ENCODE measurements at regions not wholly inside any gene's neighbourhood (a gene's known extent, or its start where the extent isn't known, plus 50 kb on each side); places are given as distances from the start of the nearest gene placed in this dataset.
A peak's percentile ranks its signal among the peaks of the same experiment; 100 is the strongest.

DNA sequence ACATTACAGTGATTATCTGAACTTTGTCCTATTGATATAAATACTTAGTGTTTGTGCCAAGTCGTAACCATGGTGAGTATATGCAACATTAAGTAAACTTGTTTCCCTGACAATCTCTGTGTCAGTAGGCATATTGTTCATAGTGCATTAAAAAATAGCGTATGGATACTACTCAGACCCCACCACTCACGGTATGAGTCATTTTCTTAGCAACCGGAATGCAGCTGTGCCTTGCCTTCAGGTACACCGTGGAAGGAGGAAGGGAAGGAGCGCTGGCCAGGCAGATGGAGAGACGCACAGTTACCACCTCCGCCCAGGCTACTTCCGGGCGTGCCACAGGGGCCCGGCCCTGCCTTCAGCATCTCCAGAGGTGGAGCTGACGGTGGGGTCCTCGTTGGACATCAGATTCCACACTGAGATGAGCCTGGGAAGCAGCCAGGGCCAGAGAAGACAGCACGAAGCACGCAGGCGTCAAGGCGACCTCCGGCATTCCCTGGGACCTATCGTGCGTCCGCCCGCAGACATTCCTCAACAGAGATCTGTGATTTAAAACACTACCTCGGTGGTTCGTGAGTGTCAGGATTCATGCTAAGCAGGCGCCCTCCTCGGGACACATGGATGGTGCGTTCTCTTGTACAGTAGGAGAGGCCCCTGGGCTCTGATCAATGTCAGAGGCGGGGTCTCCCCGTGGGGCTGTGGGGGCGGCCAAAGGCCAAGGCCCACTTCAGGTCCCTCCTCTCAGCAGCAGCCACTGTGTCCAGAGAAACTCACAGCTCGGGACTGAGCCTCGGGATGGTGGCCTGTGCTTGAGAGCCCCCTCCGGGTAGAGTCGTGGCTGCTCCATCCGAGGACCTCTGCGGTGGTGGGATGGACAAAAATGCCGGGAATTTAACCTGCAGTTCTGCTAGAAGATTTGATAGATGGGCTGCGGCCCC lies 82.2 kb upstream of the HDAC4 start:
- TF ChIP-seq CTCF (IDR thresholded peaks at IDR 0.05) = no peak
- Histone ChIP-seq H3K36me3 (replicated peaks in 1 of 2; ENCODE audit: control insufficient read depth in 1 of 2, insufficient read depth in 2 of 2, low read length in 2 of 2) (no peaks in the 10 kb centered on the region), H3K4me3 (replicated peaks in 1 of 3; ENCODE audit: low read depth in 2 of 3, low read length in 3 of 3) (no peak overlapping the region), H3K79me2 (ENCODE audit: insufficient read depth, low read length) (no peaks in the 10 kb centered on the region), H3K4me2 (replicated peaks; ENCODE audit: extremely low read depth, low read length, poor library complexity, severe bottlenecking) (no peak overlapping the region), H3K27ac (ENCODE audit: low read depth in 1 of 2, low read length in 2 of 2) (no peak overlapping the region), H3K27me3 (ENCODE audit: control insufficient read depth in 2 of 2, insufficient read depth in 2 of 2, low read length in 2 of 2) (no peaks in the 10 kb centered on the region), H3K9me3 (replicated peaks in 1 of 2; ENCODE audit: control insufficient read depth in 1 of 2, insufficient read depth in 1 of 2, low read length in 2 of 2) (no peaks in the 10 kb centered on the region), H4K20me1 (ENCODE audit: insufficient read depth, low read length) (no peaks in the 10 kb centered on the region), H2AFZ (ENCODE audit: insufficient read depth, low read depth, low read length, poor library complexity, severe bottlenecking) (no peak overlapping the region), H3K9ac (ENCODE audit: insufficient read depth, low read length, poor library complexity, severe bottlenecking) (no peak overlapping the region), H3K4me1 (ENCODE audit: control insufficient read depth in 1 of 2, insufficient read depth in 2 of 2, low read length in 2 of 2) (no peaks in the 10 kb centered on the region)
- Mint-ChIP-seq H3K27ac (no peak overlapping the region), H3K4me3 (peak overlapping the region in 1 of 2 donors; percentile 30), H3K36me3 (no peaks in the 10 kb centered on the region), H3K4me1 (peaks cover 2% of the 10 kb centered on the region), H3K9me3 (peaks cover 0 to 3% (median 0%) of the 10 kb centered on the region in 7 donors), H3K27me3 (ENCODE audit: low read depth in 3 of 3) (peaks cover 12 to 13% (median 12%) of the 10 kb centered on the region in 3 donors)
- intact Hi-C loops (cut with micrococcal nuclease) = no loop called here
- no peak for DNase-seq
- WGBS (ENCODE audit: insufficient coverage) = 93% methylated on average over 29 of the region's 38 CpGs

- Histone ChIP-seq H3K79me2 (ENCODE audit: insufficient read depth, low read length) (no peaks in the 10 kb centered on the region), H3K9me3 (replicated peaks in 1 of 2; ENCODE audit: control insufficient read depth in 1 of 2, insufficient read depth in 1 of 2, low read length in 2 of 2) (no peaks in the 10 kb centered on the region), H3K36me3 (replicated peaks in 1 of 2; ENCODE audit: control insufficient read depth in 1 of 2, insufficient read depth in 2 of 2, low read length in 2 of 2) (no peaks in the 10 kb centered on the region), H4K20me1 (ENCODE audit: insufficient read depth, low read length) (no peaks in the 10 kb centered on the region), H3K4me2 (replicated peaks; ENCODE audit: extremely low read depth, low read length, poor library complexity, severe bottlenecking) (no peak overlapping the region), H3K4me1 (ENCODE audit: control insufficient read depth in 1 of 2, insufficient read depth in 2 of 2, low read length in 2 of 2) (no peaks in the 10 kb centered on the region), H3K9ac (ENCODE audit: insufficient read depth, low read length, poor library complexity, severe bottlenecking) (no peak overlapping the region), H3K27me3 (ENCODE audit: control insufficient read depth in 2 of 2, insufficient read depth in 2 of 2, low read length in 2 of 2) (no peaks in the 10 kb centered on the region), H2AFZ (ENCODE audit: insufficient read depth, low read depth, low read length, poor library complexity, severe bottlenecking) (no peak overlapping the region), H3K27ac (ENCODE audit: low read depth in 1 of 2, low read length in 2 of 2) (no peak overlapping the region), H3K4me3 (replicated peaks in 1 of 3; ENCODE audit: low read depth in 2 of 3, low read length in 3 of 3) (no peak overlapping the region)
- Mint-ChIP-seq H3K27me3 (ENCODE audit: low read depth in 3 of 3) (peaks cover 14 to 19% (median 19%) of the 10 kb centered on the region in 3 donors), H3K36me3 (no peaks in the 10 kb centered on the region), H3K4me1 (peaks cover 2% of the 10 kb centered on the region), H3K4me3 (no peak overlapping the region), H3K27ac (no peak overlapping the region), H3K9me3 (peaks cover 0 to 3% (median 3%) of the 10 kb centered on the region in 7 donors)
- WGBS (ENCODE audit: insufficient coverage) = 89% methylated on average over 5 of the region's 5 CpGs
- intact Hi-C loops (cut with micrococcal nuclease) = loop anchor here in 1 of 2 donors (10.0 kb wide), 1 partner anchor 65 kb away; no protein-coding TSS in a partner anchor
- no peak for TF ChIP-seq CTCF (IDR thresholded peaks at IDR 0.05)
- DNase-seq = no peak
These were observed 78.7 kb upstream of the HDAC4 start for GRCh38 chr2:239479471-239479870.
